Progenitor cell of endocrine pancreas (in vitro differentiated cells): ENCODE measurements at regions not wholly inside any gene's neighbourhood (a gene's known extent, or its start where the extent isn't known, plus 50 kb on each side); places are given as distances from the start of the nearest gene placed in this dataset.
"Not testable (repeated sequence)": the region's sequence is repeated elsewhere in the genome, so short reads cannot be mapped to it uniquely, and the experiment has no call there.

Source experiments
- DNase-seq: peaks from one replicate; pipeline ENCODE4 v3.0.0; 2021; ENCODE audit warnings: low spot score; ENCODE audit not compliant: unreplicated experiment
- H3K27ac Mint-ChIP-seq: 2 replicates; pipeline ENCODE4 v1.8.0; 2021; ENCODE audit warnings: mild to moderate bottlenecking, moderate library complexity, mixed read lengths
- H3K27me3 Mint-ChIP-seq: 2 replicates; pipeline ENCODE4 v1.8.0; 2021; ENCODE audit warnings: mixed read lengths
- H3K36me3 Mint-ChIP-seq: 2 replicates; pipeline ENCODE4 v1.8.0; 2022; ENCODE audit warnings: mixed read lengths; ENCODE audit not compliant: insufficient read depth
- H3K4me1 Mint-ChIP-seq: 2 replicates; pipeline ENCODE4 v1.8.0; 2021; ENCODE audit warnings: low read depth, mixed read lengths
- H3K4me3 Mint-ChIP-seq: 2 replicates; pipeline ENCODE4 v1.8.0; 2021; ENCODE audit warnings: low read depth, mild to moderate bottlenecking, moderate library complexity, mixed read lengths
- H3K9me3 Mint-ChIP-seq: 2 replicates; pipeline ENCODE4 v1.8.0; 2021; ENCODE audit warnings: low read depth, mixed read lengths
- TF ChIP-seq, protein P1 (sequence below): fragments of 200-600 bp; sonication (generic); IDR thresholded peaks from one replicate; pipeline ENCODE4 v1.5.0; 2021; ENCODE audit warnings: antibody characterized with exemption, mild to moderate bottlenecking; ENCODE audit not compliant: unreplicated experiment

- no peak overlapping the region for H3K4me3 Mint-ChIP-seq
- no peak for DNase-seq
- TF ChIP-seq, protein P1, sequence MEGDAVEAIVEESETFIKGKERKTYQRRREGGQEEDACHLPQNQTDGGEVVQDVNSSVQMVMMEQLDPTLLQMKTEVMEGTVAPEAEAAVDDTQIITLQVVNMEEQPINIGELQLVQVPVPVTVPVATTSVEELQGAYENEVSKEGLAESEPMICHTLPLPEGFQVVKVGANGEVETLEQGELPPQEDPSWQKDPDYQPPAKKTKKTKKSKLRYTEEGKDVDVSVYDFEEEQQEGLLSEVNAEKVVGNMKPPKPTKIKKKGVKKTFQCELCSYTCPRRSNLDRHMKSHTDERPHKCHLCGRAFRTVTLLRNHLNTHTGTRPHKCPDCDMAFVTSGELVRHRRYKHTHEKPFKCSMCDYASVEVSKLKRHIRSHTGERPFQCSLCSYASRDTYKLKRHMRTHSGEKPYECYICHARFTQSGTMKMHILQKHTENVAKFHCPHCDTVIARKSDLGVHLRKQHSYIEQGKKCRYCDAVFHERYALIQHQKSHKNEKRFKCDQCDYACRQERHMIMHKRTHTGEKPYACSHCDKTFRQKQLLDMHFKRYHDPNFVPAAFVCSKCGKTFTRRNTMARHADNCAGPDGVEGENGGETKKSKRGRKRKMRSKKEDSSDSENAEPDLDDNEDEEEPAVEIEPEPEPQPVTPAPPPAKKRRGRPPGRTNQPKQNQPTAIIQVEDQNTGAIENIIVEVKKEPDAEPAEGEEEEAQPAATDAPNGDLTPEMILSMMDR: no peak
- H3K27ac Mint-ChIP-seq: no peak overlapping the region
- H3K27me3 Mint-ChIP-seq: peaks cover 2% of the 10 kb centered on the region
- H3K4me1 Mint-ChIP-seq: no peaks in the 10 kb centered on the region
- H3K36me3 Mint-ChIP-seq: no peaks in the 10 kb centered on the region
- H3K9me3 Mint-ChIP-seq: peaks cover 6% of the 10 kb centered on the region
Observed at GRCh38 chr14:84087986-84088531, 1441.9 kb upstream of the FLRT2 start.

DNA sequence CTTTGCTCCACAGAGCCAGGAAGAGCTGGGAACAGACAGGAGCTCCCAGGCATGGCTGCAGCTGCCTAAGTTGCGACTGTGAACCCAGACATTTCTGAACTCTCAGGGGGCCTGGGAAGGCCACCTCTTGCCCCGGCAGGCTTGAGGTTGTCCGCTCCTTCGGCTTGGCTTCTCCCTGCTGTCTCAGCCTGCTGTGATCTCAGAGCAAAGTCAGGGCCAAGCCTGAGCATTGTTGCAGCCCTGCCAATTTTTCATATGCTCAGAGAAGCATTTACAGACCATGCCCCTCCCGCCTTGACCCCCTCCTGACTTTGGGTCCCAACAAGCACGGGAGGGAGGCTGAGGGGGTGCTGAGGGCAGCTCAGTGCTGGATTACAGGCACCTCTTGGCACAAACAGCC, 1439.1 kb upstream of the FLRT2 start:
- Mint-ChIP-seq H3K27ac (no peak overlapping the region), H3K4me1 (no peaks in the 10 kb centered on the region), H3K9me3 (peaks cover 2% of the 10 kb centered on the region), H3K36me3 (no peaks in the 10 kb centered on the region), H3K27me3 (peaks cover 2% of the 10 kb centered on the region), H3K4me3 (no peak overlapping the region)
- DNase-seq: no peak
- TF ChIP-seq, protein P1: no peak

DNA sequence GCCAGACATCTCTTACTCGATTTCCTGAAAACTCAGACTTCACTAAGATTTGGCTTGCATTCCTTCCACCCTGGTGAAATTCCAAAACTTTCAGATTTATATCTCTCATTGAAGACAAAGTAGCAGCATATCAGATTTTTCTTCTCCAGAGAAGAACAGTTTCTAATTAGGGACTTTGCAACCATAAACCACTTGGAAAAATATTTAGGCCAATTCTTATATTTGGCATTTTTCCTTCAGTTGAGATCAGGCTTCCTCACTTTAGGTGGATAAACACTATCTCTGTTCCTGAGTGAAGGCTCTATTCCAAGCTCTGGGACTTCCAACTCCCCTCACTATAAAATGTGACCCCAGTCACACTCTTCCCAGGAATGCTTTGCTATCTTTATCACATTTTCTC, 1434.3 kb upstream of the FLRT2 start:
- DNase-seq: no peak
- H3K4me1 Mint-ChIP-seq: no peaks in the 10 kb centered on the region
- H3K4me3 Mint-ChIP-seq: no peak overlapping the region
- H3K36me3 Mint-ChIP-seq: peaks cover 2% of the 10 kb centered on the region
- peaks cover 2% of the 10 kb centered on the region for H3K27me3 Mint-ChIP-seq
- H3K9me3 Mint-ChIP-seq: peaks cover 3% of the 10 kb centered on the region
- no peak overlapping the region for H3K27ac Mint-ChIP-seq
- TF ChIP-seq, protein P1: no peak

DNA sequence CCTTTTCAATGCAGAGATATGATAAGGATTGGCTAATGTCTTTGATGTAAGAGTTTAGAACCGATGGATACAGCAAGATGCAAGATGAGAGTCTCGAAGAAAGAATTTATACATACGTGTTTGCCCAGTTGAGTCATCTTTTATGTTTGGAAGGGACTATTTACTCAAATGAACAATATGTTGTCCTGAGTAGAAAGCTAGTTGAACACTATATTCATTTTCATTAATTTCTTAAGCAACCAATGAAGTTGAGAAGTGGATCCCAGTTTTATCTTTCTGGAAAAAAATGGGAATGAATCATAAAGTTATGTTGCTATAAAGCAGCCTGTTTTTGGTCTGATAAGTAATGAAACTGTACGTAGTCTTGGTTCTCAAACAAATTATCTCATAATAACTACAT, 1431.7 kb upstream of the FLRT2 start:
- Mint-ChIP-seq H3K36me3 (peaks cover 3% of the 10 kb centered on the region), H3K4me1 (no peaks in the 10 kb centered on the region), H3K4me3 (no peak overlapping the region), H3K27ac (no peak overlapping the region), H3K27me3 (no peaks in the 10 kb centered on the region), H3K9me3 (peaks cover 19% of the 10 kb centered on the region)
- DNase-seq: no peak
- TF ChIP-seq, protein P1: no peak

- not testable (repeated sequence) for H3K4me1 Mint-ChIP-seq, H3K27me3 Mint-ChIP-seq, H3K27ac Mint-ChIP-seq, H3K4me3 Mint-ChIP-seq, H3K36me3 Mint-ChIP-seq, DNase-seq
- H3K9me3 Mint-ChIP-seq: peaks cover 25% of the 10 kb centered on the region
Observed at GRCh38 chr14:84099560-84099959, 1430.4 kb upstream of the FLRT2 start.

- Mint-ChIP-seq H3K36me3 (no peaks in the 10 kb centered on the region), H3K4me1 (peaks cover 4% of the 10 kb centered on the region), H3K27ac (no peak overlapping the region), H3K9me3 (peaks cover 9% of the 10 kb centered on the region), H3K4me3 (no peak overlapping the region), H3K27me3 (no peaks in the 10 kb centered on the region)
- TF ChIP-seq, protein P1: no peak
- no peak for DNase-seq
Observed at GRCh38 chr14:84107835-84108343, 1422.1 kb upstream of the FLRT2 start.
